MM.1S (cell line): ENCODE measurements at regions not wholly inside any gene's neighbourhood (a gene's known extent, or its start where the extent isn't known, plus 50 kb on each side); places are given as distances from the start of the nearest gene placed in this dataset.
"Not testable (repeated sequence)": the region's sequence is repeated elsewhere in the genome, so short reads cannot be mapped to it uniquely, and the experiment has no call there.

Source experiments
- CTCF ChIP-seq: fragments of 300-600 bp; sonication (generic); IDR thresholded peaks from 2 replicates; pipeline ENCODE4 v1.5.1; 2016; ENCODE audit warnings: antibody characterized with exemption, low read length, mixed read lengths
- EZH2 ChIP-seq: fragments of 300-600 bp; sonication (generic); optimal IDR thresholded peaks from 2 replicates; pipeline ENCODE3; 2017; ENCODE audit warnings: low read depth, mild to moderate bottlenecking, antibody characterized with exemption, low read length, mixed read lengths
- EZH2phosphoT487 ChIP-seq: fragments of 300-600 bp; sonication (generic); IDR thresholded peaks from 2 replicates; pipeline ENCODE4 v1.6.1; 2018; ENCODE audit warnings: antibody characterized with exemption, low read length

GRCh38 chr4:131738991-131739390 is 1410.1 kb upstream of the PCDH10 start:
- TF ChIP-seq CTCF, EZH2, EZH2phosphoT487: not testable (repeated sequence)
